DND-41 (cell line): ENCODE measurements at regions not wholly inside any gene's neighbourhood (a gene's known extent, or its start where the extent isn't known, plus 50 kb on each side); places are given as distances from the start of the nearest gene placed in this dataset.

Experiments used
- CTCF ChIP-seq: IDR thresholded peaks from 2 replicates; pipeline ENCODE4 v1.5.1; 2012; ENCODE audit warnings: borderline replicate concordance, low read length, moderate library complexity, mild to moderate bottlenecking; ENCODE audit not compliant: poor library complexity, severe bottlenecking; ENCODE audit errors: extremely low read depth
- EZH2 ChIP-seq: IDR thresholded peaks from 3 replicates; pipeline ENCODE4 v1.6.1; 2012; ENCODE audit warnings: borderline replicate concordance, low read depth, mild to moderate bottlenecking, moderate library complexity, low read length, inconsistent platforms; ENCODE audit not compliant: severe bottlenecking

- no peak for TF ChIP-seq CTCF
- TF ChIP-seq EZH2: no peak
These were observed 296.2 kb upstream of the IRX3 start for GRCh38 chr16:54582631-54583250.
